Nephron progenitor cell (in vitro differentiated cells): ENCODE measurements at regions not wholly inside any gene's neighbourhood (a gene's known extent, or its start where the extent isn't known, plus 50 kb on each side); places are given as distances from the start of the nearest gene placed in this dataset.
A peak's percentile ranks its signal among the peaks of the same experiment; 100 is the strongest.

ENCODE experiments used
- DNase-seq: peaks from one replicate; pipeline ENCODE4 v3.0.0; 2021
- H3K27ac Mint-ChIP-seq: 2 replicates; pipeline ENCODE4 v1.8.0; 2021; ENCODE audit warnings: mild to moderate bottlenecking, moderate library complexity, mixed read lengths
- H3K27me3 Mint-ChIP-seq: 2 replicates; pipeline ENCODE4 v1.8.0; 2021; ENCODE audit warnings: mild to moderate bottlenecking, low read depth, mixed read lengths; ENCODE audit not compliant: poor library complexity
- H3K36me3 Mint-ChIP-seq: 2 replicates; pipeline ENCODE4 v1.8.0; 2021; ENCODE audit warnings: low read depth, mixed read lengths
- H3K4me1 Mint-ChIP-seq: 2 replicates; pipeline ENCODE4 v1.8.0; 2021; ENCODE audit warnings: mixed read lengths
- H3K4me3 Mint-ChIP-seq: 2 replicates; pipeline ENCODE4 v1.8.0; 2021; ENCODE audit warnings: mild to moderate bottlenecking, moderate library complexity, mixed read lengths
- H3K9me3 Mint-ChIP-seq: 2 replicates; pipeline ENCODE4 v1.8.0; 2021; ENCODE audit warnings: mild to moderate bottlenecking, moderate library complexity, mixed read lengths
- TF ChIP-seq, protein P1 (sequence below): fragments of 200-600 bp; sonication (generic); IDR thresholded peaks from 2 replicates; pipeline ENCODE4 v1.5.0; 2021; ENCODE audit warnings: antibody characterized with exemption

DNA sequence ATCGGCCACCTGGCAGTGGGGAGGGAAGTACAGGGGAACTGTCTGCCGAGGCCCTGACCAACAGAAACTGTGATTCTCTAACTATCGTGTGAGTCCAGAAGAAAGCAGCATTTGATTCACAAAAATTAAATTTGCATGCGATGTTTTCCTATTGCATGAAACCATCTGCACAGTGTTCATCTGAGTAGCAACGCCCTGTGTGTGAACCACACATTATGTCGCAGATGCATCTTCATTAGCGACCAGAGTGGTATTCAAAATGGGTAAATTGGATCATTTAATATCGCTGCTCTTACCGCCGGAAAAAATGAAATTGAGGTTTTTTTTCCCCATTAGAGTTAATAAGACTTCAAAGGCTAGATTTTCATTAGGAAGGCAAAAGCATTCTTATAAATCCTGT, 260.6 kb downstream of the ABCC12 start:
- Mint-ChIP-seq H3K9me3 (peaks cover 35% of the 10 kb centered on the region), H3K36me3 (peaks cover 17% of the 10 kb centered on the region), H3K27ac (no peak overlapping the region), H3K27me3 (peaks cover 19% of the 10 kb centered on the region), H3K4me3 (no peak overlapping the region), H3K4me1 (peaks cover 7% of the 10 kb centered on the region)
- DNase-seq: no peak
- TF ChIP-seq, protein P1, sequence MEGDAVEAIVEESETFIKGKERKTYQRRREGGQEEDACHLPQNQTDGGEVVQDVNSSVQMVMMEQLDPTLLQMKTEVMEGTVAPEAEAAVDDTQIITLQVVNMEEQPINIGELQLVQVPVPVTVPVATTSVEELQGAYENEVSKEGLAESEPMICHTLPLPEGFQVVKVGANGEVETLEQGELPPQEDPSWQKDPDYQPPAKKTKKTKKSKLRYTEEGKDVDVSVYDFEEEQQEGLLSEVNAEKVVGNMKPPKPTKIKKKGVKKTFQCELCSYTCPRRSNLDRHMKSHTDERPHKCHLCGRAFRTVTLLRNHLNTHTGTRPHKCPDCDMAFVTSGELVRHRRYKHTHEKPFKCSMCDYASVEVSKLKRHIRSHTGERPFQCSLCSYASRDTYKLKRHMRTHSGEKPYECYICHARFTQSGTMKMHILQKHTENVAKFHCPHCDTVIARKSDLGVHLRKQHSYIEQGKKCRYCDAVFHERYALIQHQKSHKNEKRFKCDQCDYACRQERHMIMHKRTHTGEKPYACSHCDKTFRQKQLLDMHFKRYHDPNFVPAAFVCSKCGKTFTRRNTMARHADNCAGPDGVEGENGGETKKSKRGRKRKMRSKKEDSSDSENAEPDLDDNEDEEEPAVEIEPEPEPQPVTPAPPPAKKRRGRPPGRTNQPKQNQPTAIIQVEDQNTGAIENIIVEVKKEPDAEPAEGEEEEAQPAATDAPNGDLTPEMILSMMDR: no peak

DNA sequence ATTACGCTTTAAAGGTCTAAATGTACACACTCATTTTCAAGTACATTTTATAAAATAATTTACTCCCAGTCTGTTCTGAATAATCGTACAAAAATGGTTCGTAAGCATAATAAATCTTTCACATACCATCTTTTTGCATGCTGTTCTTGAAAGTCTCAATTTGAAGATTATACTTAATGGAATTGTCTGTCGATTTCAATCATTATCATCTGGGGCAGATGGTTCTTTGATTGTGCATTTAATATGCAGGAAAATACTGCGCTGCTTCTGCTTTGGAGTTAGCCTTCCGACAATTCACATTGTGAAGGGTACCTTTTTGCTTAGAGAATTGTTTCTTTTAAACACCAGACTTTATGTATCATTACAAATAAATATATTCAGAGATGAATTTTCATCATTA, 262.8 kb downstream of the ABCC12 start:
- Mint-ChIP-seq H3K4me1 (peaks cover 18% of the 10 kb centered on the region), H3K27me3 (peaks cover 25% of the 10 kb centered on the region), H3K9me3 (peaks cover 15% of the 10 kb centered on the region), H3K4me3 (no peak overlapping the region), H3K27ac (no peak overlapping the region), H3K36me3 (peaks cover 6% of the 10 kb centered on the region)
- TF ChIP-seq, protein P1: no peak
- no peak for DNase-seq

DNA sequence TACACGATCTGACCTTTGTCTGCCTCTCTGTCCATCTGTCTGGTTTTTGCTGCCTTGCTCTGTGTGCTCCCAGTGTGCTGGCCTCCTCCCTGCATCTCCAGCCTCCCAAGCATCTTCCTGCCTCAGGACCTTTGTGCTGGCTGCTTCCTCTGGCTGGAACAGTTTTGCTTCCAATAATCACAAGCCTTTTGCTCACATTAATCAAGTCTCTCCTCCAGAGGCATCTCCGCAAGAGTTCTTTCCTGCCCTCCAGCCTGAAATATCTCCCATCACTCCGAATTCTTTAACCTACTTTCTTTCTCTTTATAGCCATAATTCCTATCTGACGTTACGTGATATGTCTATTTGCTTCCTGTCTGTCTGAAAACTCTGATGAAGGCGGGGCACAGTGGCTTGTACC, 267.1 kb downstream of the ABCC12 start:
- H3K27ac Mint-ChIP-seq: no peak overlapping the region
- no peak overlapping the region for H3K4me3 Mint-ChIP-seq
- H3K27me3 Mint-ChIP-seq: peaks cover 23% of the 10 kb centered on the region
- H3K4me1 Mint-ChIP-seq: peaks cover 52% of the 10 kb centered on the region
- TF ChIP-seq, protein P1: no peak
- peaks cover 8% of the 10 kb centered on the region for H3K9me3 Mint-ChIP-seq
- H3K36me3 Mint-ChIP-seq: no peaks in the 10 kb centered on the region
- DNase-seq: no peak

DNA sequence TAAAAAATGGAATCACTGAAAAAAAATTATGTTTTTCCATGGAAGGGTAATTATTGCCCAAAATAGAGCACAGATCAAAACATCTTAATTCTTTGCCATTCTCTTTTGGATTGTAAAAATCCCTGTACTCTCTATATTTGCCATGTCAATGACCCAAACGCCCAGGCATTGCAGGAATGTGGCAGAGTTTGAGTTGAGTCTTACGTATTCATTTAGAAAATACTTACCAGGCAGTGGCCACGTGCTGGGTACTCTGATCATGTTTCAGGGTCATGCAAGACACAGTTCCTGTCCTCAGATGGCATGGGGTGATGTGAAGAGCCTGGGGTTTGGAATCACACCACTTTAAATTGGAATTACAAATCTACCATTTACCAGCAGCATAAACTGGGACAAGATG, 267.7 kb downstream of the ABCC12 start:
- Mint-ChIP-seq H3K27me3 (peaks cover 27% of the 10 kb centered on the region), H3K27ac (no peak overlapping the region), H3K4me1 (peaks cover 52% of the 10 kb centered on the region), H3K9me3 (peaks cover 8% of the 10 kb centered on the region), H3K36me3 (no peaks in the 10 kb centered on the region), H3K4me3 (no peak overlapping the region)
- TF ChIP-seq, protein P1: no peak
- DNase-seq: no peak

DNA sequence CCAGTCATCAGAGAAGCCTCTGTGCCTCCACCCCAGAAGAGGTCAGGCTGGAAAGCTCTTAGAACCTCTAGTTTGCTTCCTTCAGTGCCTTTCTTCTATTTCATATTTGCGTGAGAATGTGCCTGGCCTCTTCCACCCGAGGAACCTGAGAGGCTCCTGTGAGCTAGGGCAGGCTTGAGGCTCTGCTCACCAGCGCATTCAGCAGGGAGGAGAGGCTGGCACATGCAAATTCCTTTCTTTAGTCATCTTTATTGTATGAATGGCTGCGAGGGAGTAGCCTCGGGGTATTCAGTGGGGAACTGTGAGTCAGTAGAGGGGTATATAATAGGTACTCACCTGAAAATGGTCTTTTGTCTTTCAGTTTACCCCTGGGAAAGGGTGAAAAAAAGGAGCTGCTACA, 268.3 kb downstream of the ABCC12 start:
- peak; percentile 16 for DNase-seq
- Mint-ChIP-seq H3K36me3 (no peaks in the 10 kb centered on the region), H3K4me1 (peaks cover 52% of the 10 kb centered on the region), H3K4me3 (peak overlapping the region; percentile 58), H3K27ac (peak overlapping the region; percentile 82), H3K9me3 (peaks cover 8% of the 10 kb centered on the region), H3K27me3 (peaks cover 34% of the 10 kb centered on the region)
- TF ChIP-seq, protein P1: no peak

DNA sequence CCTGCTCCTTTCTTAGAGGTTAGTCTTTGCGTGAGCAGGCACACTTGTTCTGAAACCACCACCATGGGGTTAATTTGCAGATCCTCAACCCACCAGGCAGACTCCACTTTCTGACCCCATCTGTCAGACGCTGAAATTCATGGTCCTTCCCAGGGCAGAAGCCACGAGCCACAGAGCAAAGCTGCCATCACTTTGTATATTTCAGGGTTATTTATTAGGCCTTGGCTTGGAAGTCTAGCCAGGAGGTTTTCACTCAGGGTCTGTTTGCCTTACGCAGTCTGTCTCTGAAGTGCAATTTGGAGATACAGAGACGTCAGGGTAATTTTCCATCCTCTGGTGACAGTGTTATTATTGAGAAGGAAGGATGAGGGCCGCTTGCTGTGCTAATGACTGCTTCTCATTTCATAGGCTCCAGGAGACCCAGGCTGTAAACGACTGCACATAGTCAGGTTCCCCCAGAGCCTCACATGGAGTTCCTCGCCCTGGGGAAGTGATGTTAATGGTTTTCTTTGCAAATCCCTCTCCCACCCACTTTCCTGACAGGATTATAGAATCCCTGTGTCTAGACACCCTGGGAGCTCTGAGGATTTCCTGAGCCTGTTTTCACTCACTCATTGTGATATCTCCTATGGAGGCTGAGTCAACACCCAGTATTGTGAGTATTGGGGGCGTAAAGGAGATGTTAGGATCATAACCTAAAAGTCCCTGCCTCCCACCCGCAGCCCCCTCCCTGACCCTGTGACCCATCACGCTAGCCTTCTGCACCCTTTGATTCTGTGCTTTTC, 269.0 kb downstream of the ABCC12 start:
- peak; percentile 47 for DNase-seq
- Mint-ChIP-seq H3K4me1 (peaks cover 52% of the 10 kb centered on the region), H3K27ac (peak overlapping the region; percentile 82), H3K9me3 (peaks cover 8% of the 10 kb centered on the region), H3K4me3 (peak overlapping the region; percentile 58), H3K27me3 (peaks cover 39% of the 10 kb centered on the region), H3K36me3 (no peaks in the 10 kb centered on the region)
- TF ChIP-seq, protein P1: no peak
